ENCODE measurements at regions not wholly inside any gene's neighbourhood (a gene's known extent, or its start where the extent isn't known, plus 50 kb on each side); places are given as distances from the start of the nearest gene placed in this dataset.
"Not testable (repeated sequence)": the region's sequence is repeated elsewhere in the genome, so short reads cannot be mapped to it uniquely, and the experiment has no call there.

GRCh38 chr11:21986361-21986760, 206.5 kb upstream of the ANO5 start:
- Mint-ChIP-seq H3K4me3 (no peak overlapping the region), H3K27me3 (no peaks in the 10 kb centered on the region), H3K9me3 (no peaks in the 10 kb centered on the region), H3K36me3 (ENCODE audit: low read depth) (no peaks in the 10 kb centered on the region), H3K27ac (no peak overlapping the region), H3K4me1 (ENCODE audit: low read depth) (no peaks in the 10 kb centered on the region)
- Histone ChIP-seq H3K36me3 (ENCODE audit: insufficient read depth, low read length) (no peaks in the 10 kb centered on the region), H3K27ac (ENCODE audit: low read depth in 1 of 2, low read length in 2 of 2) (no peak overlapping the region), H3K9me3 (ENCODE audit: control insufficient read depth in 1 of 2, insufficient read depth in 1 of 2, low read length in 2 of 2) (peaks cover 0 to 4% of the 10 kb centered on the region in 2 experiments), H3K4me1 (ENCODE audit: insufficient read depth, low read length) (no peaks in the 10 kb centered on the region), H3K4me3 (ENCODE audit: low read length) (no peak overlapping the region), H3K27me3 (ENCODE audit: control insufficient read depth in 1 of 2, insufficient read depth in 2 of 2, low read length in 2 of 2) (no peaks in the 10 kb centered on the region)
- ChIA-PET CTCF (no interaction called here), POLR2A (no interaction called here)
- intact Hi-C loops (cut with DNase I, micrococcal nuclease) = no loop called here
- ATAC-seq (ENCODE audit: poor library complexity) = no peak
- no peak for TF ChIP-seq CTCF (IDR thresholded peaks at IDR 0.05)
- DNase-seq = no peak

GRCh38 chr11:21987261-21987660, 205.6 kb upstream of the ANO5 start:
- H3K27ac Mint-ChIP-seq = no peak overlapping the region
- no peaks in the 10 kb centered on the region for H3K4me1 ChIP-seq (ENCODE audit: insufficient read depth, low read length)
- CTCF ChIA-PET = no interaction called here
- TF ChIP-seq CTCF (IDR thresholded peaks at IDR 0.05) = no peak
- no peaks in the 10 kb centered on the region for H3K4me1 Mint-ChIP-seq (ENCODE audit: low read depth)
- H3K9me3 Mint-ChIP-seq = no peaks in the 10 kb centered on the region
- ATAC-seq (ENCODE audit: poor library complexity) (no peak), DNase-seq (no peak)
- H3K36me3 ChIP-seq (ENCODE audit: insufficient read depth, low read length) = no peaks in the 10 kb centered on the region
- H3K9me3 ChIP-seq (ENCODE audit: control insufficient read depth in 1 of 2, insufficient read depth in 1 of 2, low read length in 2 of 2) = peaks cover 0 to 4% of the 10 kb centered on the region in 2 experiments
- intact Hi-C loops (cut with DNase I, micrococcal nuclease) = no loop called here
- H3K36me3 Mint-ChIP-seq (ENCODE audit: low read depth) = no peaks in the 10 kb centered on the region
- H3K4me3 Mint-ChIP-seq = no peak overlapping the region
- H3K27ac ChIP-seq (ENCODE audit: low read depth in 1 of 2, low read length in 2 of 2) = no peak overlapping the region
- POLR2A ChIA-PET = no interaction called here
- H3K27me3 Mint-ChIP-seq = no peaks in the 10 kb centered on the region
- H3K4me3 ChIP-seq (ENCODE audit: low read length) = no peak overlapping the region
- no peaks in the 10 kb centered on the region for H3K27me3 ChIP-seq (ENCODE audit: control insufficient read depth in 1 of 2, insufficient read depth in 2 of 2, low read length in 2 of 2)

- POLR2A ChIA-PET = no interaction called here
- Histone ChIP-seq H3K27ac (ENCODE audit: low read depth in 1 of 2, low read length in 2 of 2) (no peak overlapping the region), H3K27me3 (ENCODE audit: control insufficient read depth in 1 of 2, insufficient read depth in 2 of 2, low read length in 2 of 2) (no peaks in the 10 kb centered on the region), H3K4me3 (ENCODE audit: low read length) (no peak overlapping the region), H3K9me3 (ENCODE audit: control insufficient read depth in 1 of 2, insufficient read depth in 1 of 2, low read length in 2 of 2) (peaks cover 0 to 4% of the 10 kb centered on the region in 2 experiments), H3K4me1 (ENCODE audit: insufficient read depth, low read length) (no peaks in the 10 kb centered on the region), H3K36me3 (ENCODE audit: insufficient read depth, low read length) (no peaks in the 10 kb centered on the region)
- Mint-ChIP-seq H3K27me3 (no peaks in the 10 kb centered on the region), H3K9me3 (no peaks in the 10 kb centered on the region), H3K4me3 (no peak overlapping the region), H3K27ac (no peak overlapping the region), H3K4me1 (ENCODE audit: low read depth) (no peaks in the 10 kb centered on the region), H3K36me3 (ENCODE audit: low read depth) (no peaks in the 10 kb centered on the region)
- CTCF ChIA-PET = no interaction called here
- intact Hi-C loops (cut with DNase I, micrococcal nuclease) = no loop called here
- no peak for TF ChIP-seq CTCF (IDR thresholded peaks at IDR 0.05)
- DNase-seq (no peak), ATAC-seq (ENCODE audit: poor library complexity) (no peak)
Observed at GRCh38 chr11:21988477-21988876, 204.4 kb upstream of the ANO5 start.

GRCh38 chr11:22001803-22002202, 191.1 kb upstream of the ANO5 start:
- H3K4me3 Mint-ChIP-seq; CTCF ChIA-PET; H3K27ac Mint-ChIP-seq; intact Hi-C loops (cut with DNase I, micrococcal nuclease); ATAC-seq (ENCODE audit: poor library complexity); H3K4me1 ChIP-seq (ENCODE audit: insufficient read depth, low read length); H3K27me3 ChIP-seq (ENCODE audit: control insufficient read depth in 1 of 2, insufficient read depth in 2 of 2, low read length in 2 of 2); H3K36me3 Mint-ChIP-seq (ENCODE audit: low read depth); H3K4me3 ChIP-seq (ENCODE audit: low read length); H3K4me1 Mint-ChIP-seq (ENCODE audit: low read depth); H3K9me3 Mint-ChIP-seq; H3K36me3 ChIP-seq (ENCODE audit: insufficient read depth, low read length); DNase-seq; H3K9me3 ChIP-seq (ENCODE audit: control insufficient read depth in 1 of 2, insufficient read depth in 1 of 2, low read length in 2 of 2); H3K27ac ChIP-seq (ENCODE audit: low read depth in 1 of 2, low read length in 2 of 2); H3K27me3 Mint-ChIP-seq; POLR2A ChIA-PET: not testable (repeated sequence)

Measured in CD4-positive, alpha-beta T cell (primary cell).